ENCODE measurements at regions not wholly inside any gene's neighbourhood (a gene's known extent, or its start where the extent isn't known, plus 50 kb on each side); places are given as distances from the start of the nearest gene placed in this dataset.

DNA sequence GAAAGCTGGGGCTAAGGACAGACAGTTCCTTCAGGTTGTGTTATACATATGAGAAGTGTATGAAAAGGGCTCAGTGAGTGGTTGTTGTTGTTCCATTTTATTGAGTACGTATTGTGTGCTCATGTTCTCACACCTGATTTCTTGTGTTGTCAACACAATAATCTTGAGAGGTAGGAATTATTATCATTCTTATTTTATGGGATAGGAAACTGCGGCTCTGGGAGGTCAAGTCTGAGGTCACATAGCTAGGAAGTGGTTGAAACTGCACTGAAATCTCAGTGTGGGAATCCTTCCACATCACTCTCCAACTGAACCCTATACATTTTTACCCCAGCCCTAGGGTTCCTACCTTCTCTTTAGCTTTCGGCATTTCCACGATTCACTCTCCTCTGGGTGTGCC lies 124.2 kb upstream of the CXCR4 start:
- TF ChIP-seq POLR2A (IDR thresholded peaks at IDR 0.05) (no peak), POLR2AphosphoS5 (IDR thresholded peaks at IDR 0.05) (no peak), EP300 (IDR thresholded peaks at IDR 0.05) (no peak)
- TF ChIP-seq, protein P1, sequence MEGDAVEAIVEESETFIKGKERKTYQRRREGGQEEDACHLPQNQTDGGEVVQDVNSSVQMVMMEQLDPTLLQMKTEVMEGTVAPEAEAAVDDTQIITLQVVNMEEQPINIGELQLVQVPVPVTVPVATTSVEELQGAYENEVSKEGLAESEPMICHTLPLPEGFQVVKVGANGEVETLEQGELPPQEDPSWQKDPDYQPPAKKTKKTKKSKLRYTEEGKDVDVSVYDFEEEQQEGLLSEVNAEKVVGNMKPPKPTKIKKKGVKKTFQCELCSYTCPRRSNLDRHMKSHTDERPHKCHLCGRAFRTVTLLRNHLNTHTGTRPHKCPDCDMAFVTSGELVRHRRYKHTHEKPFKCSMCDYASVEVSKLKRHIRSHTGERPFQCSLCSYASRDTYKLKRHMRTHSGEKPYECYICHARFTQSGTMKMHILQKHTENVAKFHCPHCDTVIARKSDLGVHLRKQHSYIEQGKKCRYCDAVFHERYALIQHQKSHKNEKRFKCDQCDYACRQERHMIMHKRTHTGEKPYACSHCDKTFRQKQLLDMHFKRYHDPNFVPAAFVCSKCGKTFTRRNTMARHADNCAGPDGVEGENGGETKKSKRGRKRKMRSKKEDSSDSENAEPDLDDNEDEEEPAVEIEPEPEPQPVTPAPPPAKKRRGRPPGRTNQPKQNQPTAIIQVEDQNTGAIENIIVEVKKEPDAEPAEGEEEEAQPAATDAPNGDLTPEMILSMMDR (IDR thresholded peaks at IDR 0.05), result no peak
- Histone ChIP-seq H3K27me3 (no peaks in the 10 kb centered on the region), H3K36me3 (no peaks in the 10 kb centered on the region), H3K4me1 (peaks cover 0 to 11% (median 5%) of the 10 kb centered on the region in 4 donors), H3K4me3 (no peak overlapping the region), H3K27ac (no peak overlapping the region), H3K9me3 (no peaks in the 10 kb centered on the region)
- no peak for DNase-seq
- WGBS, 2 donors, result 81 to 86% methylated on average over 4 of the region's 4 CpGs
- intact Hi-C loops (cut with DNase I), result no loop called here

DNA sequence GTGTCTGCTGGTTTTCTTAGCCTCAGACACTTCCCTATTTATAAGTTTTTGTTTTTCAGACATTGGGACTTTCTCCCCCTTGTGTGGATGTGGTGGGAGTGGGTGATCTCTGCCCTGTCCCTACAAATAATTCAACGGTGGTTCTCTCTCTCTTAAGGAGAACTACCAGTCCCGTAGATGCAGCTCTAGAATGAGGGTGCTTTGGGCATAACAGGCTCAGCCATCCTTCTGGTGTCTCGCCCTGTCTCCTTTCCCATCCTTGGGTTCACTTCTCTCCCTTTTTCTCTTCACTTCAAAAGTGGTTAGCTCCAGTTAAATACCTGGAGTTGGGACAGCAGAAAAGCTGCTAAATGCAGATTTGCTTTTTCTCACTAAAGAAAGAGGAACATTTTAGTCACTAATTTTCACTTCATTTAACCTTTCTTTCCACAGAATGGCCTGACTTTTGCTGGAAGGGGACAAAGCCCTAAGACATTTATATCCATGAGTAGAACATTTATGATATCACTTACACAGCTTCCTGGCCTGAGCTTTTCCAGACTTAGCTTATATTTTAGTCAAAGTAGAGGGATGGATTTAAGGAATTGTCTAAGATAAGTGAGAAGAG lies 121.2 kb upstream of the CXCR4 start:
- peak overlapping the region in 3 of 4 donors; percentile 19 to 57 (median 37) for H3K27ac ChIP-seq
- DNase-seq, result no peak
- no peaks in the 10 kb centered on the region for H3K27me3 ChIP-seq
- no peak overlapping the region for H3K4me3 ChIP-seq
- H3K36me3 ChIP-seq, result no peaks in the 10 kb centered on the region
- TF ChIP-seq POLR2AphosphoS5 (IDR thresholded peaks at IDR 0.05) (no peak), POLR2A (IDR thresholded peaks at IDR 0.05) (no peak), EP300 (IDR thresholded peaks at IDR 0.05) (no peak)
- TF ChIP-seq, protein P1 (IDR thresholded peaks at IDR 0.05), result no peak
- WGBS, 2 donors, result 41 to 49% methylated on average over 3 of the region's 3 CpGs
- intact Hi-C loops (cut with DNase I), result no loop called here
- peaks cover 0 to 14% (median 7%) of the 10 kb centered on the region in 4 donors for H3K4me1 ChIP-seq
- no peaks in the 10 kb centered on the region for H3K9me3 ChIP-seq

GRCh38 chr2:136238286-136239078 lies 120.5 kb upstream of the CXCR4 start:
- Histone ChIP-seq H3K4me1 (peaks cover 0 to 16% (median 7%) of the 10 kb centered on the region in 4 donors), H3K27me3 (no peaks in the 10 kb centered on the region), H3K4me3 (no peak overlapping the region), H3K27ac (peak overlapping the region in 3 of 4 donors; percentile 18 to 56 (median 48)), H3K36me3 (no peaks in the 10 kb centered on the region), H3K9me3 (no peaks in the 10 kb centered on the region)
- intact Hi-C loops (cut with DNase I), result no loop called here
- 32 to 65% methylated on average over 6 of the region's 6 CpGs for WGBS, 2 donors
- peak in 2 of 4 donors; percentile 53 to 80 for TF ChIP-seq EP300 (IDR thresholded peaks at IDR 0.05)
- TF ChIP-seq, protein P1 (IDR thresholded peaks at IDR 0.05), result no peak
- TF ChIP-seq POLR2AphosphoS5 (IDR thresholded peaks at IDR 0.05), result peak in 1 of 4 donors; percentile 54
- no peak for TF ChIP-seq POLR2A (IDR thresholded peaks at IDR 0.05)
- DNase-seq, result no peak

DNA sequence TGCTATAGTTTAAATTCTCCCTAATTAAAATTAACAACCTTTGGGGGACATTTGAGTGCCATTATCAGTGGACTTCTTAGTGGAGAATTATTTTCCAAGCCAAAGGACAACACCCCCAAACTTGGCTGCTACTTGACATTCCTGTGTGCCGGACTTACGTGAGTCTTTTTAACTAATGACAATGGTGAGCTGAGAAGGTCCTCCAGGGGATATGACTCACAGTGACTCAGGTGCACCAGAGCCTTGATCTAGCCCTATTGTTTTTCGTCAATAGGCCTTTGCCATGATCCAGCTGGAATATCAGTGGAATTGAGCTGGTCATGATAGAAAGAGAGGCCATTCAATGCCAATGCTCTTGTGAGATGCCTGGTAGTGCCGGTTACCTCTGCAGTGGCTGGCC lies 118.1 kb upstream of the CXCR4 start:
- Histone ChIP-seq H3K9me3 (no peaks in the 10 kb centered on the region), H3K27me3 (no peaks in the 10 kb centered on the region), H3K27ac (no peak overlapping the region), H3K4me3 (no peak overlapping the region), H3K4me1 (peaks cover 0 to 30% (median 13%) of the 10 kb centered on the region in 4 donors), H3K36me3 (no peaks in the 10 kb centered on the region)
- WGBS, 2 donors, result 63 to 64% methylated on average over 4 of the region's 4 CpGs
- TF ChIP-seq POLR2A (IDR thresholded peaks at IDR 0.05) (no peak), EP300 (IDR thresholded peaks at IDR 0.05) (no peak), POLR2AphosphoS5 (IDR thresholded peaks at IDR 0.05) (no peak)
- TF ChIP-seq, protein P1 (IDR thresholded peaks at IDR 0.05), result no peak
- no peak for DNase-seq
- intact Hi-C loops (cut with DNase I), result no loop called here
